GM19372 (cell line): ENCODE measurements at regions not wholly inside any gene's neighbourhood (a gene's known extent, or its start where the extent isn't known, plus 50 kb on each side); places are given as distances from the start of the nearest gene placed in this dataset.

Source experiments
- ATAC-seq: cut with Tn5 transposase; IDR thresholded peaks from one replicate; pipeline ENCODE4 v1.9.1; 2021; ENCODE audit warnings: mild to moderate bottlenecking, low read depth, moderate library complexity; ENCODE audit not compliant: unreplicated experiment

GRCh38 chr4:175125410-175126068, 207.4 kb downstream of the ADAM29 start:
- ATAC-seq: no peak

GRCh38 chr4:175127314-175127713, 209.2 kb downstream of the ADAM29 start:
- no peak for ATAC-seq

GRCh38 chr4:175129797-175130196, 211.6 kb downstream of the ADAM29 start:
- no peak for ATAC-seq

GRCh38 chr4:175139205-175139604, 221.0 kb downstream of the ADAM29 start:
- no peak for ATAC-seq

- ATAC-seq: no peak
Measured at GRCh38 chr4:175143116-175143515, 225.0 kb downstream of the ADAM29 start.

GRCh38 chr4:175146799-175147198, 228.6 kb downstream of the ADAM29 start:
- no peak for ATAC-seq

- ATAC-seq: no peak
Measured at GRCh38 chr4:175147233-175147632, 229.1 kb downstream of the ADAM29 start.

- no peak for ATAC-seq
Measured at GRCh38 chr4:175166020-175166419, 247.9 kb downstream of the ADAM29 start.

GRCh38 chr4:175176710-175177109, 258.6 kb downstream of the ADAM29 start:
- no peak for ATAC-seq

GRCh38 chr4:175190654-175191053, 272.5 kb downstream of the ADAM29 start:
- no peak for ATAC-seq

GRCh38 chr4:175198056-175198455, 279.9 kb downstream of the ADAM29 start:
- ATAC-seq: no peak

- ATAC-seq: no peak
Measured at GRCh38 chr4:175215208-175215607, 297.1 kb downstream of the ADAM29 start.

GRCh38 chr4:175215657-175216056, 297.5 kb downstream of the ADAM29 start:
- ATAC-seq: no peak

GRCh38 chr4:175229154-175229553, 311.0 kb downstream of the ADAM29 start:
- no peak for ATAC-seq

GRCh38 chr4:175234162-175234561, 316.0 kb downstream of the ADAM29 start:
- ATAC-seq: no peak

- ATAC-seq: no peak
Measured at GRCh38 chr4:175238827-175239517, 320.8 kb downstream of the ADAM29 start.

- no peak for ATAC-seq
Measured at GRCh38 chr4:175246941-175247340, 328.8 kb downstream of the ADAM29 start.

- no peak for ATAC-seq
Measured at GRCh38 chr4:175252642-175253041, 334.5 kb downstream of the ADAM29 start.

GRCh38 chr4:175253184-175253902, 335.2 kb downstream of the ADAM29 start:
- ATAC-seq: no peak

GRCh38 chr4:175263537-175263936, 345.4 kb downstream of the ADAM29 start:
- ATAC-seq: no peak

- ATAC-seq: peak; percentile 91
Measured at GRCh38 chr4:175271010-175271630, 353.0 kb downstream of the ADAM29 start.
